ENCODE measurements at regions not wholly inside any gene's neighbourhood (a gene's known extent, or its start where the extent isn't known, plus 50 kb on each side); places are given as distances from the start of the nearest gene placed in this dataset.

- Histone ChIP-seq H3K4me1 (ENCODE audit: insufficient read depth) (no peaks in the 10 kb centered on the region), H3K4me2 (no peak overlapping the region), H3F3A (replicated peaks; ENCODE audit: low read depth) (no peaks in the 10 kb centered on the region), H3K79me2 (replicated peaks; ENCODE audit: insufficient read depth) (no peaks in the 10 kb centered on the region), H2AFZ (peak overlapping the region; percentile 47; the same call in 1 of the 2 replicates), H3K27ac (ENCODE audit: low read depth) (no peak overlapping the region), H4K20me1 (replicated peaks; ENCODE audit: insufficient read depth) (no peaks in the 10 kb centered on the region), H3K27me3 (ENCODE audit: insufficient read depth) (no peaks in the 10 kb centered on the region), H3K4me3 (no peak overlapping the region), H3K36me3 (ENCODE audit: insufficient read depth) (no peaks in the 10 kb centered on the region), H3K9me2 (ENCODE audit: insufficient read depth) (no peaks in the 10 kb centered on the region; the same call in 1 of the 2 replicates)
- no peak for TF ChIP-seq NANOG (IDR thresholded peaks at IDR 0.05; ENCODE audit: borderline replicate concordance)
- no peak for TF ChIP-seq JUNB (IDR thresholded peaks at IDR 0.05; ENCODE audit: unreplicated experiment)
- no peak for TF ChIP-seq ETS1 (IDR thresholded peaks at IDR 0.05)
- TF ChIP-seq ZNF331 (CRISPR knock-in tag; IDR thresholded peaks at IDR 0.05; ENCODE audit: low read depth), result no peak; the same call in 1 of the 2 replicates
- TF ChIP-seq CREB1 (CRISPR knock-in tag; IDR thresholded peaks at IDR 0.05; ENCODE audit: low read depth), result no peak
- TF ChIP-seq, protein P1, sequence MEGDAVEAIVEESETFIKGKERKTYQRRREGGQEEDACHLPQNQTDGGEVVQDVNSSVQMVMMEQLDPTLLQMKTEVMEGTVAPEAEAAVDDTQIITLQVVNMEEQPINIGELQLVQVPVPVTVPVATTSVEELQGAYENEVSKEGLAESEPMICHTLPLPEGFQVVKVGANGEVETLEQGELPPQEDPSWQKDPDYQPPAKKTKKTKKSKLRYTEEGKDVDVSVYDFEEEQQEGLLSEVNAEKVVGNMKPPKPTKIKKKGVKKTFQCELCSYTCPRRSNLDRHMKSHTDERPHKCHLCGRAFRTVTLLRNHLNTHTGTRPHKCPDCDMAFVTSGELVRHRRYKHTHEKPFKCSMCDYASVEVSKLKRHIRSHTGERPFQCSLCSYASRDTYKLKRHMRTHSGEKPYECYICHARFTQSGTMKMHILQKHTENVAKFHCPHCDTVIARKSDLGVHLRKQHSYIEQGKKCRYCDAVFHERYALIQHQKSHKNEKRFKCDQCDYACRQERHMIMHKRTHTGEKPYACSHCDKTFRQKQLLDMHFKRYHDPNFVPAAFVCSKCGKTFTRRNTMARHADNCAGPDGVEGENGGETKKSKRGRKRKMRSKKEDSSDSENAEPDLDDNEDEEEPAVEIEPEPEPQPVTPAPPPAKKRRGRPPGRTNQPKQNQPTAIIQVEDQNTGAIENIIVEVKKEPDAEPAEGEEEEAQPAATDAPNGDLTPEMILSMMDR (conservative IDR thresholded peaks at IDR 0.05; ENCODE audit: low read depth in 2 of 2), result 0 out of 4 replicates have a peak, but pooled peaks of 1 of the 2 experiments have one; percentile 7
- TF ChIP-seq, protein P2, sequence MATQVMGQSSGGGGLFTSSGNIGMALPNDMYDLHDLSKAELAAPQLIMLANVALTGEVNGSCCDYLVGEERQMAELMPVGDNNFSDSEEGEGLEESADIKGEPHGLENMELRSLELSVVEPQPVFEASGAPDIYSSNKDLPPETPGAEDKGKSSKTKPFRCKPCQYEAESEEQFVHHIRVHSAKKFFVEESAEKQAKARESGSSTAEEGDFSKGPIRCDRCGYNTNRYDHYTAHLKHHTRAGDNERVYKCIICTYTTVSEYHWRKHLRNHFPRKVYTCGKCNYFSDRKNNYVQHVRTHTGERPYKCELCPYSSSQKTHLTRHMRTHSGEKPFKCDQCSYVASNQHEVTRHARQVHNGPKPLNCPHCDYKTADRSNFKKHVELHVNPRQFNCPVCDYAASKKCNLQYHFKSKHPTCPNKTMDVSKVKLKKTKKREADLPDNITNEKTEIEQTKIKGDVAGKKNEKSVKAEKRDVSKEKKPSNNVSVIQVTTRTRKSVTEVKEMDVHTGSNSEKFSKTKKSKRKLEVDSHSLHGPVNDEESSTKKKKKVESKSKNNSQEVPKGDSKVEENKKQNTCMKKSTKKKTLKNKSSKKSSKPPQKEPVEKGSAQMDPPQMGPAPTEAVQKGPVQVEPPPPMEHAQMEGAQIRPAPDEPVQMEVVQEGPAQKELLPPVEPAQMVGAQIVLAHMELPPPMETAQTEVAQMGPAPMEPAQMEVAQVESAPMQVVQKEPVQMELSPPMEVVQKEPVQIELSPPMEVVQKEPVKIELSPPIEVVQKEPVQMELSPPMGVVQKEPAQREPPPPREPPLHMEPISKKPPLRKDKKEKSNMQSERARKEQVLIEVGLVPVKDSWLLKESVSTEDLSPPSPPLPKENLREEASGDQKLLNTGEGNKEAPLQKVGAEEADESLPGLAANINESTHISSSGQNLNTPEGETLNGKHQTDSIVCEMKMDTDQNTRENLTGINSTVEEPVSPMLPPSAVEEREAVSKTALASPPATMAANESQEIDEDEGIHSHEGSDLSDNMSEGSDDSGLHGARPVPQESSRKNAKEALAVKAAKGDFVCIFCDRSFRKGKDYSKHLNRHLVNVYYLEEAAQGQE (IDR thresholded peaks at IDR 0.05; ENCODE audit: unreplicated experiment), result no peak
- Mint-ChIP-seq H3K36me3 (ENCODE audit: low read depth) (no peaks in the 10 kb centered on the region; the same call in 2 of the 3 replicates), H3K27ac (no peak overlapping the region), H3K4me1 (no peaks in the 10 kb centered on the region), H3K27me3 (ENCODE audit: insufficient read depth, low read depth, poor library complexity) (no peaks in the 10 kb centered on the region), H3K4me3 (no peak overlapping the region), H3K9me3 (peaks cover 5% of the 10 kb centered on the region; the same call in 2 of the 3 replicates)
- ATAC-seq, result no peak
- DNase-seq (ENCODE audit: low spot score), result no peak
Measured at GRCh38 chr16:10325783-10326543, 59.9 kb upstream of the ATF7IP2 start.

GRCh38 chr16:10326647-10327046 is 59.2 kb upstream of the ATF7IP2 start:
- no peaks in the 10 kb centered on the region; the same call in 1 of the 2 replicates for H3K9me2 ChIP-seq (ENCODE audit: insufficient read depth)
- H3K27me3 ChIP-seq (ENCODE audit: insufficient read depth), result no peaks in the 10 kb centered on the region
- no peak overlapping the region for H3K4me3 ChIP-seq
- H3K79me2 ChIP-seq (replicated peaks; ENCODE audit: insufficient read depth), result no peaks in the 10 kb centered on the region
- H3K4me1 ChIP-seq (ENCODE audit: insufficient read depth), result no peaks in the 10 kb centered on the region
- H3K4me2 ChIP-seq, result no peak overlapping the region
- no peaks in the 10 kb centered on the region for H3K4me1 Mint-ChIP-seq
- H3K9me3 Mint-ChIP-seq, result peaks cover 5% of the 10 kb centered on the region; the same call in 2 of the 3 replicates
- H3K27ac ChIP-seq (ENCODE audit: low read depth), result no peak overlapping the region
- ATAC-seq, result no peak
- no peaks in the 10 kb centered on the region for H3F3A ChIP-seq (replicated peaks; ENCODE audit: low read depth)
- H4K20me1 ChIP-seq (replicated peaks; ENCODE audit: insufficient read depth), result no peaks in the 10 kb centered on the region
- H3K36me3 Mint-ChIP-seq (ENCODE audit: low read depth), result no peaks in the 10 kb centered on the region; the same call in 2 of the 3 replicates
- H3K4me3 Mint-ChIP-seq, result no peak overlapping the region
- H3K27ac Mint-ChIP-seq, result no peak overlapping the region
- peak overlapping the region; percentile 47; the same call in 1 of the 2 replicates for H2AFZ ChIP-seq
- H3K36me3 ChIP-seq (ENCODE audit: insufficient read depth), result no peaks in the 10 kb centered on the region
- no peak for DNase-seq (ENCODE audit: low spot score)
- H3K27me3 Mint-ChIP-seq (ENCODE audit: insufficient read depth, low read depth, poor library complexity), result no peaks in the 10 kb centered on the region
- no peak for TF ChIP-seq JUNB (IDR thresholded peaks at IDR 0.05; ENCODE audit: unreplicated experiment)
- TF ChIP-seq, protein P2 (IDR thresholded peaks at IDR 0.05; ENCODE audit: unreplicated experiment), result no peak
- no peak for TF ChIP-seq CREB1 (CRISPR knock-in tag; IDR thresholded peaks at IDR 0.05; ENCODE audit: low read depth)
- TF ChIP-seq STAT1 (IDR thresholded peaks at IDR 0.05; ENCODE audit: unreplicated experiment), result no peak
- no peak for TF ChIP-seq POLR2AphosphoS5 (IDR thresholded peaks at IDR 0.05; ENCODE audit: low read depth)
- no peak for TF ChIP-seq ZNF114 (CRISPR knock-in tag; IDR thresholded peaks at IDR 0.05)
- no peak for TF ChIP-seq ZNF331 (CRISPR knock-in tag; IDR thresholded peaks at IDR 0.05; ENCODE audit: low read depth)

Measured in GM23338 (cell line).